NCI-H2107 (cell line): ENCODE measurements at regions not wholly inside any gene's neighbourhood (a gene's known extent, or its start where the extent isn't known, plus 50 kb on each side); places are given as distances from the start of the nearest gene placed in this dataset.
"Not testable (repeated sequence)": the region's sequence is repeated elsewhere in the genome, so short reads cannot be mapped to it uniquely, and the experiment has no call there.

ENCODE experiments used
- DNase-seq: peaks from one replicate; lab custom pipeline; 2025; lab: John Stamatoyannopoulos, UW

GRCh38 chr3:87873136-87873535, 185.7 kb downstream of the CGGBP1 start:
- DNase-seq = no peak

DNA sequence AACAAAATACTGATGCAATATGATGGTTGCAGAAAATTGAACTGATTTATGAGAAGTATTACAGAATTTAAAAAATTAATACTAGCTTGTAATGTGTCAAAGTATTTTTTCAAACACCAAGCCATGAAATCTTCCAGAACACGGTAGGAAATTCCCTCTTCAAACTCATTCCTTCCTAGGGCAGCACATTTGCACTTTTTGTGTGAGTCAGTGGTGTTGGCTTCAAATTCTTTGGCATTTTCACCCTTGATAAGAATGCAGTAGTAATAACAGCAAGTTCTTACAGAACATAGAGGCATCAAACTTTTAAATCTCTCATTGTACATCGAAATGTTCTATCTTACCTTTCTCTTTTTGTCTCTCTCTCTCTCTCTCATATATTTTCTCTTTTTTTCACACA, 191.8 kb downstream of the CGGBP1 start:
- no peak for DNase-seq

GRCh38 chr3:87856126-87856525, 202.7 kb downstream of the CGGBP1 start:
- DNase-seq = no peak

DNA sequence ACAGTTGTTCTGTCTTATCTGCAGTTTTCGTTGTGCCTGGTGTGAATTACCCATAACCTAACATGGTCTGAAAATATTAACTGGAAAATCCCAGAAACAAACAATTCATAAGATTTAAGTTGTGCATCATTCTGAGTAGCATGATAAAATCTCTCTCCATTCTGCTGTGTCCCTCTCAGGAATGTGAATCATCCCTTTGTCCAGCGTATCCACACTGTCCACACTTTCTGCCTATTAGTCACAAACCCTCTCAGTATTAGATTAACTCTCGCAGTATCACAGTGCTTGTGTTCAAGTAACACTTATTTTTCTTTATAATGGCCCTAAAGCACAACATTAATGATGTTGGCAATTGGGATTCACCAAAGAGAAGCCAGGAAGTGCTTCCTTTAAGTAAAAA, 203.2 kb downstream of the CGGBP1 start:
- DNase-seq = no peak

- DNase-seq = no peak
Measured at GRCh38 chr3:87855211-87855610, 203.6 kb downstream of the CGGBP1 start.

DNA sequence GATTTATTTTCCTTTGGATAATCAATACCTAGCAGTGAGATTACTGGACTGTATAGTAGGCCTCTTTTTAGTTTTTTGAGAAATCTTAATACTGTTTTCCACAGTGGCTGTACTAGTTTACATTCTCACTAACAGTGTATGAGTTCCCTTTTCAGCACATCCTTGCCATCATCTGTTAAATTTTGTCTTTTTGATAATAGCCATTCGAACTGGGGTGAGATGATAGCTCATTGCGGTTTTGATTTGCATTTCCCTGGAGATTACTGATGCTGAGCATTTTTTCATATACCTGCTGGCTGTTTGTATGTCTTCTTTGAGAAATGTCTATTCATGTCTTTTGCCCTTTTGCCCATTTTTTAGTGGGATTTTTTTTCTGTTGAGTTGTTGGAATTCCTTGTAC, 210.8 kb downstream of the CGGBP1 start:
- DNase-seq = no peak

- no peak for DNase-seq
Measured at GRCh38 chr3:87837076-87837475, 221.7 kb downstream of the CGGBP1 start.

GRCh38 chr3:87836026-87836425, 222.8 kb downstream of the CGGBP1 start:
- DNase-seq = no peak

DNA sequence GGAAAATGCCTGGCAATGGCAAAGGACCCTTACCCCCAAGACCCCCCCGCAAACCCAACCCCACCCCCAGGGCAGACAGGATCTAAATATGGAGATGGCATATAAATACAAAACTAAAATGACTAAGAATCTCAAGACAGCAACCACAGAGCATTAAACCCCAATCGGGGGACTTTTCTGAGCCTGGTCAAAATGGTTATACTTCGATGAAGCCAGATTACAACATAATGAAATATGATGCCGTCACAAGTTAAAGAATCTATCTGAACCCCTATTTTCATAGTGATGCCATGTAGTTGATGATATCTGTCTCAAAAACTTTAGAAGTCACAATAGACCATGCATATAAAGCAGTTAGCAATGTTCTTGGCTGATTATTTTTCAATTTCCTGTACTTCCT, 223.6 kb downstream of the CGGBP1 start:
- DNase-seq = no peak

GRCh38 chr3:87834327-87834726, 224.5 kb downstream of the CGGBP1 start:
- no peak for DNase-seq

DNA sequence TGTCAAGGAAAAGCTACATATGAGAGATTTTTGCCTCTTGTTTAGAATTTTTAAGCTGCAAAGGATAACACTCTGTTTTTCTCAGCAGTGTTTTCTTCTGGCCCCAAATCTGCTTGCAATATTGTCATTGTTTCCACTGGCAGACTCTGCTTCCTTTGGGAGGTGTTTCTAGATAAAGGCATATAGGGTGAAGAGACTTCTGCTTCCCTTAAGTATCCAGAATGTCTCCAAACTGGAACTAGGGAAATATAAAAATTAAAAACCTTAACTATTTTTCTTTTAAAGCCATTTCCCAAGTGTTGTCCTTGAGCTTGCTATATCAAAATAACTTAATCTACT, 225.8 kb downstream of the CGGBP1 start:
- DNase-seq = no peak

DNA sequence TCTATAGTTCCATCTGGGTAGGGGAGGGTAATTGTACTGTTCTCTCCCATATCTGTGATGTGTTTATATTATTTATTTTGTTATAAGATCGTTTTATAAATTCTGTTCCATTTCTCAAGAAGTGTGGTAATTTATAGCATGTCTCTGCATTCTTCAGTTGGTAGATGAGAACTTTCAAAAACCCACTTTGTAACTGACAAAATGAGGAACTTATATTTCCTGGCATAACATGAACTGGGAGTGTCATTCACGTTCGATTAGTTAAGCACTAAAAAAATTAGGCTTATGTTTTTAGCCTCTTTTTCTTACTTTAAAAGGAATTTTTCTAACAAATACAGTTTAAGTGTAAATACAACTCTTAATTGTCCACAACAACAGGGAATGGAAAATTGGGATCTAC, 230.8 kb downstream of the CGGBP1 start:
- no peak for DNase-seq

- no peak for DNase-seq
Measured at GRCh38 chr3:87822563-87822962, 236.2 kb downstream of the CGGBP1 start.

- not testable (repeated sequence) for DNase-seq
Measured at GRCh38 chr3:87813503-87813902, 245.3 kb downstream of the CGGBP1 start.

DNA sequence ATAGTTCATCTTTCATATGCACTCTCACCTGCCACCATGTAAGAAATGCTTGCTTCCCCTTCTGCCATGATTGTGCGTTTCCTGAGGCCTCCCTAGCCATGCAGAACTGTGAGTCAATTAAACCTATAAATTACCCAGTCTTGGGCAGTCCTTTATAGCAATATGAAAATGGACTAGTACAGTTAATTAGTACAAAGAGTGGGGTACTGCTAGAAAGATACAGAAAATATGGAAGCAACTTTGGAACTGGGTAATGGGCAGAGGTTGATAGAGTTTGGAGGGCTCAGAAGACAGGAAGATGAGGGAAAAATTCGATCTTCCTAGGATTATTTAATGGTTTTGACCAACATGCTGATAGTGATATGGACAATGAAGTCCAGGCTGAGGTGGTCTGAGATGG, 246.9 kb downstream of the CGGBP1 start:
- DNase-seq = no peak

DNA sequence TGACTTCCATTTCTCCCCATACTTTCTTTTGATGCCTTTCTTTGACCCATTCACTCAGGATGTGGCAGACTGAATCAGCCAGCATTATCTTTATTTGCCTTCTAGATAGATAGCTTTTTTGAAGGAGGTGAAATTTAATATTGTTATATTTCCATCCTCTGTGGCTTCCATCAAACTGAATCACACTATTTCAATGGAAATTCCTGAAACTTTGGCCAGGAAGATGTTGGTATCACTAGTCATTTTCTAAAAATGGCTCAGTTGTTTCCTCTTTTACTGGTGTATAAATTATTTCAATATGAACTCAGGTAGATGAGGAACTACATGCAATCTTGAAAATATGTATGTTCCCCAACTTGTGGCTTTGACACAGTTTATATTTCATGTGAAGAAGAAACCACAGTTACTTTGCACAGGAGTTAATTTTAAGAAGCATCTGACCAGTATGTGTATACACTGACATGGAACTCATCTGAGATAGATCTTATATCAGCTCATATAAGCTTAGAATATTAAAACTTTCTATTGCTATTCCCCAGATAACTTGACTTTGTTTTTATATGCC, 248.3 kb downstream of the CGGBP1 start:
- DNase-seq = no peak

DNA sequence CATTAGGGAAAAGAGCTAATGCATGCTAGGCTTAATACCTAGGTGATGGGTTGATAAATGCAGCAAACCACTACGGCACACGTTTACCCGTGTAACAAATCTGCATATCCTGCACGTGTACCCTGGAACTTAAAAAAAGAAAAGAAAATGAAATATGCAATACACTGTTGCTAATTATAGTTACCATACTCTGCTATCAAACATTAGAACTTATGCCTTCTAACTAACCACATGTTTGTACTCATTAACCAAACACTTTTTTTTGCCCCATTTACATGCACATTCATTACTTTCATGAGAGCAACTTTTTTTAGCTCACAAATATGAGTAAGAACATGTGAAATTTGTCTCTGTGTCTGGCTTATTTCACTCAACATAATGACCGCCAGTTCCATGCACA, 253.1 kb downstream of the CGGBP1 start:
- no peak for DNase-seq

DNA sequence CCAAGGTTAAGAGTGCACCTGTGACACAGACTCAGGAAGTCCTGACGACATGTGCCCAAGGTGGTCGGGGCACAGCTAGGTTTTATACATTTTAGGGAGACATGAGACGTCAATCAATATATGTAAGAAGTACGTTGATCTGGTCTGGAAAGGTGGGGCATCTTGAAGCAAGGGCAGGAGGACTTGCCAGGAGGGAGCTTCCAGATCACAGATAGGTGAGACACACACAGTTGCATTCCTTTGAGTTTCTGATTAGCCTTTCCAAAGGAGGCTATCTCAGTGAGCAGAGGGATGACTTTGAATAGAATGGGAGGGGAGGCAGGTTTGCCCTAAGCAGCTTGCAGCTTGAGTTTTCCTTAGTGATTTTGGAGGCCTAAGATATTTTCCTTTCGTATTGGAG, 257.4 kb downstream of the CGGBP1 start:
- DNase-seq = no peak

GRCh38 chr3:87800516-87800915, 258.3 kb downstream of the CGGBP1 start:
- no peak for DNase-seq

GRCh38 chr3:87798567-87798947, 260.2 kb downstream of the CGGBP1 start:
- DNase-seq = no peak

DNA sequence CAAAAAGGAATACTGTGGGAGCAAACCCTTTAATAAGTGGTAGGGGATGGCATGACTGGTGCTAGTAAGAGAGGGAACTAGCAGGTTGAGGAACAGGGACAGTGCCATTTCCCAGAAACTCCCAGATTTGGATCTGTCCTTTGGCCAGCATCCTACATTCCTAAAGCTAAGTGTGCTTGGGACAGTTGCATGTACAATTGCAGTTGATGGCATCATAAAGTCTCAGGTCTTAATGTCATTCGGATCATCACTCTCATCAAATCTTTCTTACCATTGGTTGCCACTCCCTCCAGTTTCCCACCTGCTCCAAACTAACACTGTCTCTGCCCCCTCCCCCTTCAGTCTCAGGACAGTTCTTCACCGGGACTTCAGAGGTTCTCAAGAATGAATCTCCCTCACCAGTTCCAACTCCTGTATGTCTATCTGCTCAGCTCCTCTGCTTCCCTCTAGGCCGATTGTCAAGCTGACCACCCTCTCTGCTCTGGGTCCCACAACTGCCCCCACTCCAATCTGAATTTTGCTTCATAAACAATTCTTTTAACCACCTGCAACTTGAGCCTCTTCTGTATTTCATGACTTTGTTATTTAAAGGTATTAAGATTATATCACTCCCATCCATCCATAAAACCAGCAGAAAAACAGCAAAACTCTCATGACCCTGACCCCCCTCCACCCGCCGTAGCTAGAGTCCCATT, 260.8 kb downstream of the CGGBP1 start:
- no peak for DNase-seq

- DNase-seq = no peak
Measured at GRCh38 chr3:87796843-87797185, 262.0 kb downstream of the CGGBP1 start.

DNA sequence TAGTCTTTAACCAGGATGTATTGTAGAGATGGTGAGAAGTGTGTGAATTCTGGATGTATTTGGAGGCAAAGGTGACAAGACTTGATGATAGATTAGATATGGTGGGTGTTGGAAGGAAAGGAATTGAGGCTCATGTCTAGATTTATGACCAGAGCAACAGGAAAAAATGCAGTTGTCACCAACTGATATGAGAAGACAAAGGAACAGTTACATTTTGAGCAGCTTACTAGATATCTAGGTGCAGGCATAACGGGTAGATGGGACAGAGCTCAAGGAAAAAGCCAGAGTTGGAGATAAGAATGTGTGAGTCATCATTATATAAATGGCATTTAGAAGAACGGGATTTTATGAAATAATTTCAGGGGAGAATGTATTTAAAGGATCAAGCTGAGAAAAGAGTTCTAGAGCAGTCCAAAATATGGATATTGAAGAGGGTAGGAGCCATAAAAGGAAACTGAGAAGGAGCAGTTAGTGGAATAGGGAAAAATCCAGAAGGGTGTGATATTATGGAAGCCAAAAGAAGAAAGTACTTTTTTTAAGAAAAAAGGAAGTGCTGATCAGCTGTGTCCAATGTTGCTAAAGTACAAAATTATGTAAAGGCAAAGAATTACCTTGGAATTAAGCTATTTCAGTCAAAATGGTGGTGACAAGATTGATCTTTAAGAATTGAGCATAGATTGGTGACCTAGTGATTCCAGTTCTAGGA, 262.5 kb downstream of the CGGBP1 start:
- no peak for DNase-seq

- no peak for DNase-seq
Measured at GRCh38 chr3:87795701-87796100, 263.1 kb downstream of the CGGBP1 start.
